ENCODE measurements at regions not wholly inside any gene's neighbourhood (a gene's known extent, or its start where the extent isn't known, plus 50 kb on each side); places are given as distances from the start of the nearest gene placed in this dataset.

DNA sequence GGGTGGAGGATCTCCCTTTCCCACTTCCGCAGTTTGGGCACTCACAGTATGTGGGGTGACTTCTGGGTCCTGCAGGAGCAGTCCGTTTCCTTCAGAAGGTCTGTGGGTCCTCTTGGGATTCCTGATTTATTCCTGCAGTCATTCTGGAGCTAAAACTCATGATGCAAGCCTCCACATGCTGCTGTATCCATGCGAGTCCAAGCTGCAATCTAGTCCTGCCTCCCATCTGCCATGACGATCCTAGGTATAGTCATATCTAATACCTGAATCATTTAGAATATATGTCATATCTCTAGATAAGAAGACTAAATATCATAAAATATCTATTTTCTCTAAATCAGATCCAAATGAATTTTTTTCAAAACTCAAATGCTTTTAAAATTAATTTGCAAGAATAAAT, 103.4 kb upstream of the AHI1 start:
- TF ChIP-seq, protein P1, sequence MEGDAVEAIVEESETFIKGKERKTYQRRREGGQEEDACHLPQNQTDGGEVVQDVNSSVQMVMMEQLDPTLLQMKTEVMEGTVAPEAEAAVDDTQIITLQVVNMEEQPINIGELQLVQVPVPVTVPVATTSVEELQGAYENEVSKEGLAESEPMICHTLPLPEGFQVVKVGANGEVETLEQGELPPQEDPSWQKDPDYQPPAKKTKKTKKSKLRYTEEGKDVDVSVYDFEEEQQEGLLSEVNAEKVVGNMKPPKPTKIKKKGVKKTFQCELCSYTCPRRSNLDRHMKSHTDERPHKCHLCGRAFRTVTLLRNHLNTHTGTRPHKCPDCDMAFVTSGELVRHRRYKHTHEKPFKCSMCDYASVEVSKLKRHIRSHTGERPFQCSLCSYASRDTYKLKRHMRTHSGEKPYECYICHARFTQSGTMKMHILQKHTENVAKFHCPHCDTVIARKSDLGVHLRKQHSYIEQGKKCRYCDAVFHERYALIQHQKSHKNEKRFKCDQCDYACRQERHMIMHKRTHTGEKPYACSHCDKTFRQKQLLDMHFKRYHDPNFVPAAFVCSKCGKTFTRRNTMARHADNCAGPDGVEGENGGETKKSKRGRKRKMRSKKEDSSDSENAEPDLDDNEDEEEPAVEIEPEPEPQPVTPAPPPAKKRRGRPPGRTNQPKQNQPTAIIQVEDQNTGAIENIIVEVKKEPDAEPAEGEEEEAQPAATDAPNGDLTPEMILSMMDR (IDR thresholded peaks at IDR 0.05) = no peak
- TF ChIP-seq POLR2A (IDR thresholded peaks at IDR 0.05) = no peak

Measured in sigmoid colon (tissue), 3 donors.